ENCODE measurements at regions not wholly inside any gene's neighbourhood (a gene's known extent, or its start where the extent isn't known, plus 50 kb on each side); places are given as distances from the start of the nearest gene placed in this dataset.

GRCh38 chr4:106764774-106765173, 271.3 kb downstream of the DKK2 start:
- Histone ChIP-seq H3K4me3 (ENCODE audit: low read length) (no peak overlapping the region), H3K4me2 (ENCODE audit: low read length) (no peak overlapping the region), H3K4me1 (ENCODE audit: control insufficient read depth, insufficient read depth, low read length) (peaks cover 12% of the 10 kb centered on the region), H3K27me3 (ENCODE audit: control insufficient read depth, insufficient read depth, low read length) (no peaks in the 10 kb centered on the region), H3K9ac (ENCODE audit: low read depth, low read length) (no peak overlapping the region), H3K9me3 (replicated peaks; ENCODE audit: low read length) (no peaks in the 10 kb centered on the region), H3K36me3 (ENCODE audit: insufficient read depth, low read length) (no peaks in the 10 kb centered on the region)

- Histone ChIP-seq H3K4me3 (ENCODE audit: low read length) (no peak overlapping the region), H3K27me3 (ENCODE audit: control insufficient read depth, insufficient read depth, low read length) (no peaks in the 10 kb centered on the region), H3K9me3 (replicated peaks; ENCODE audit: low read length) (no peaks in the 10 kb centered on the region), H3K36me3 (ENCODE audit: insufficient read depth, low read length) (no peaks in the 10 kb centered on the region), H3K9ac (ENCODE audit: low read depth, low read length) (no peak overlapping the region), H3K4me2 (ENCODE audit: low read length) (no peak overlapping the region), H3K4me1 (ENCODE audit: control insufficient read depth, insufficient read depth, low read length) (peaks cover 8% of the 10 kb centered on the region)
Observed at GRCh38 chr4:106762666-106763443, 273.3 kb downstream of the DKK2 start.

- H3K9ac ChIP-seq (ENCODE audit: low read depth, low read length): no peak overlapping the region
- no peaks in the 10 kb centered on the region for H3K36me3 ChIP-seq (ENCODE audit: insufficient read depth, low read length)
- H3K4me3 ChIP-seq (ENCODE audit: low read length): no peak overlapping the region
- H3K4me1 ChIP-seq (ENCODE audit: control insufficient read depth, insufficient read depth, low read length): no peaks in the 10 kb centered on the region
- no peaks in the 10 kb centered on the region for H3K9me3 ChIP-seq (replicated peaks; ENCODE audit: low read length)
- no peaks in the 10 kb centered on the region for H3K27me3 ChIP-seq (ENCODE audit: control insufficient read depth, insufficient read depth, low read length)
- no peak overlapping the region for H3K4me2 ChIP-seq (ENCODE audit: low read length)
Observed at GRCh38 chr4:106753426-106753825, 282.7 kb downstream of the DKK2 start.

- Histone ChIP-seq H3K4me1 (ENCODE audit: control insufficient read depth, insufficient read depth, low read length) (peaks cover 8% of the 10 kb centered on the region), H3K4me3 (ENCODE audit: low read length) (no peak overlapping the region), H3K4me2 (ENCODE audit: low read length) (no peak overlapping the region), H3K36me3 (ENCODE audit: insufficient read depth, low read length) (no peaks in the 10 kb centered on the region), H3K27me3 (ENCODE audit: control insufficient read depth, insufficient read depth, low read length) (no peaks in the 10 kb centered on the region), H3K9me3 (replicated peaks; ENCODE audit: low read length) (no peaks in the 10 kb centered on the region), H3K9ac (ENCODE audit: low read depth, low read length) (no peak overlapping the region)
Observed at GRCh38 chr4:106746451-106746850, 289.7 kb downstream of the DKK2 start.

GRCh38 chr4:106738121-106738520, 298.0 kb downstream of the DKK2 start:
- Histone ChIP-seq H3K4me2 (ENCODE audit: low read length) (no peak overlapping the region), H3K9me3 (replicated peaks; ENCODE audit: low read length) (no peaks in the 10 kb centered on the region)

GRCh38 chr4:106718548-106718947, 317.6 kb downstream of the DKK2 start:
- Histone ChIP-seq H3K4me1 (ENCODE audit: control insufficient read depth, insufficient read depth, low read length) (no peaks in the 10 kb centered on the region), H3K4me3 (ENCODE audit: low read length) (no peak overlapping the region), H3K36me3 (ENCODE audit: insufficient read depth, low read length) (no peaks in the 10 kb centered on the region), H3K9me3 (replicated peaks; ENCODE audit: low read length) (no peaks in the 10 kb centered on the region), H3K9ac (ENCODE audit: low read depth, low read length) (no peak overlapping the region), H3K4me2 (ENCODE audit: low read length) (no peak overlapping the region), H3K27me3 (ENCODE audit: control insufficient read depth, insufficient read depth, low read length) (no peaks in the 10 kb centered on the region)

More at GRCh38 chr4:106738121-106738520, 298.0 kb downstream of the DKK2 start:
- H3K9ac ChIP-seq (ENCODE audit: low read depth, low read length): no peak overlapping the region
- no peaks in the 10 kb centered on the region for H3K4me1 ChIP-seq (ENCODE audit: control insufficient read depth, insufficient read depth, low read length)
- no peaks in the 10 kb centered on the region for H3K36me3 ChIP-seq (ENCODE audit: insufficient read depth, low read length)
- no peaks in the 10 kb centered on the region for H3K27me3 ChIP-seq (ENCODE audit: control insufficient read depth, insufficient read depth, low read length)
- no peak overlapping the region for H3K4me3 ChIP-seq (ENCODE audit: low read length)

- Histone ChIP-seq H3K36me3 (ENCODE audit: insufficient read depth, low read length) (no peaks in the 10 kb centered on the region), H3K27me3 (ENCODE audit: control insufficient read depth, insufficient read depth, low read length) (no peaks in the 10 kb centered on the region), H3K9me3 (replicated peaks; ENCODE audit: low read length) (no peaks in the 10 kb centered on the region), H3K4me3 (ENCODE audit: low read length) (no peak overlapping the region), H3K9ac (ENCODE audit: low read depth, low read length) (no peak overlapping the region), H3K4me2 (ENCODE audit: low read length) (no peak overlapping the region), H3K4me1 (ENCODE audit: control insufficient read depth, insufficient read depth, low read length) (no peaks in the 10 kb centered on the region)
Observed at GRCh38 chr4:106717091-106717490, 319.0 kb downstream of the DKK2 start.

- Histone ChIP-seq H3K36me3 (ENCODE audit: insufficient read depth, low read length) (no peaks in the 10 kb centered on the region), H3K4me3 (ENCODE audit: low read length) (no peak overlapping the region), H3K4me2 (ENCODE audit: low read length) (no peak overlapping the region), H3K4me1 (ENCODE audit: control insufficient read depth, insufficient read depth, low read length) (no peaks in the 10 kb centered on the region), H3K9ac (ENCODE audit: low read depth, low read length) (no peak overlapping the region), H3K27me3 (ENCODE audit: control insufficient read depth, insufficient read depth, low read length) (no peaks in the 10 kb centered on the region), H3K9me3 (replicated peaks; ENCODE audit: low read length) (no peaks in the 10 kb centered on the region)
Observed at GRCh38 chr4:106715825-106716224, 320.3 kb downstream of the DKK2 start.

GRCh38 chr4:106708464-106708816, 327.7 kb downstream of the DKK2 start:
- Histone ChIP-seq H3K27me3 (ENCODE audit: control insufficient read depth, insufficient read depth, low read length) (no peaks in the 10 kb centered on the region), H3K9ac (ENCODE audit: low read depth, low read length) (no peak overlapping the region), H3K9me3 (replicated peaks; ENCODE audit: low read length) (no peaks in the 10 kb centered on the region), H3K4me3 (ENCODE audit: low read length) (no peak overlapping the region), H3K4me2 (ENCODE audit: low read length) (no peak overlapping the region), H3K36me3 (ENCODE audit: insufficient read depth, low read length) (no peaks in the 10 kb centered on the region), H3K4me1 (ENCODE audit: control insufficient read depth, insufficient read depth, low read length) (peaks cover 5% of the 10 kb centered on the region)

- no peaks in the 10 kb centered on the region for H3K9me3 ChIP-seq (replicated peaks; ENCODE audit: low read length)
- H3K27me3 ChIP-seq (ENCODE audit: control insufficient read depth, insufficient read depth, low read length): no peaks in the 10 kb centered on the region
- H3K4me2 ChIP-seq (ENCODE audit: low read length): no peak overlapping the region
- H3K4me3 ChIP-seq (ENCODE audit: low read length): no peak overlapping the region
- no peak overlapping the region for H3K9ac ChIP-seq (ENCODE audit: low read depth, low read length)
- H3K4me1 ChIP-seq (ENCODE audit: control insufficient read depth, insufficient read depth, low read length): peaks cover 5% of the 10 kb centered on the region
- H3K36me3 ChIP-seq (ENCODE audit: insufficient read depth, low read length): no peaks in the 10 kb centered on the region
Observed at GRCh38 chr4:106707776-106708463, 328.2 kb downstream of the DKK2 start.

GRCh38 chr4:106704253-106704870, 331.8 kb downstream of the DKK2 start:
- Histone ChIP-seq H3K9me3 (replicated peaks; ENCODE audit: low read length) (no peaks in the 10 kb centered on the region), H3K4me1 (ENCODE audit: control insufficient read depth, insufficient read depth, low read length) (peaks cover 5% of the 10 kb centered on the region), H3K27me3 (ENCODE audit: control insufficient read depth, insufficient read depth, low read length) (no peaks in the 10 kb centered on the region), H3K36me3 (ENCODE audit: insufficient read depth, low read length) (no peaks in the 10 kb centered on the region), H3K4me2 (ENCODE audit: low read length) (no peak overlapping the region), H3K9ac (ENCODE audit: low read depth, low read length) (no peak overlapping the region), H3K4me3 (ENCODE audit: low read length) (no peak overlapping the region)
